ENCODE measurements at regions not wholly inside any gene's neighbourhood (a gene's known extent, or its start where the extent isn't known, plus 50 kb on each side); places are given as distances from the start of the nearest gene placed in this dataset.

DNA sequence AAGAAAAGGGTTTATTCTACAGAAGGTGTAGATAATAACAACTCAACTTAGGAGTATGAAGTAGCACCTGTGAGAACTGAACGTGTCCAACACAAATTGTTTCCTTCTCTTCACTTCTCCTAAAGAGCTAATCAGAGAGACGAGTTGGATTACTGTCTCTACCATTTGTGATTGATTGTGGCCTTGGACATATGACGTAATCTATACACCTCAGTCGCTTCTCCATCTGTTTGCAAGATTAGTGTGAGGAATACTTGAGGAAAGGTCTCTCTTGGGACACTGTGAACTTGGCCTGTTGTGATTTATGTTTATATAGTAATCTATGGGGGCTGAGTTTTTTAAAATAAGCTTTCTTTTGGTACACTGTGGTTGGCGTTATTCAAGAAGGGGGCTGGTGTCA lies 182.0 kb downstream of the ZNF330 start:
- DNase-seq: no peak

DNA sequence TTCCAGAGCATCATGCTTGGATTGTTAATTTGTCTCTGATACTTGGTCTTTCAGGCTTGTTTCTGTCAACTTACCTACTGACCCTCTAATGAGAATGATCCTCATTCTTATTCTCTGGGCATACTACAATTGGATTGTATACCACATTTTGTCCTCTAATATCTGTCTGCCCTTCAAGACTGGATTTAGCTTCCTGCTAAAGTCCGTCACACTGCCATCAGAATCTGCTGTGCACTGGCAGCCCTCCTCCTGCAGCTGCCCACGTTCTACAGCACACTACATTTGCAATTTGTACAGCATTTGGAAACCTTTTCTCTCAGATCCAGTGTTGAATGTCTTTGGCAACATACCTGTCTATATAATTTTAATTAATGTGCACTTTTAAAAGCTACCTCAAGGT lies 183.1 kb downstream of the ZNF330 start:
- DNase-seq: no peak

DNA sequence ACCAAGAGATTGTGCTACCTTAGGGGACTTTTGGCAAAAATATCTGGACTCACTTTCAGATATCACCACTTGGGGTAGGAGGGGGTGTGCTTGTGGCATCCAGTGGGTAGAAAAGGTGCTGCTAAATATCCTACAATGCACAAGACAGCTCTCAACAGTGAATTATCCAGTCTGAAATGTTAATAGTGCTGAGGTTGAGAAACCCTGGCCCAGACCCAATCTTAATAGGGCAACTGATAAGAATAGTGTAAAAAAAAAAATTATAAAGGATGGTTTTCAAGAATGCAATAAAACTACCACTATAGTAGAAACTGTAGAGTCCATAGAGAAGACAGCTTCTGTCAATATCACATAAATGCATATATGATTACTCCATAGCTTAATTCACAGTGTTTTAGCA lies 185.5 kb downstream of the ZNF330 start:
- DNase-seq: no peak

DNA sequence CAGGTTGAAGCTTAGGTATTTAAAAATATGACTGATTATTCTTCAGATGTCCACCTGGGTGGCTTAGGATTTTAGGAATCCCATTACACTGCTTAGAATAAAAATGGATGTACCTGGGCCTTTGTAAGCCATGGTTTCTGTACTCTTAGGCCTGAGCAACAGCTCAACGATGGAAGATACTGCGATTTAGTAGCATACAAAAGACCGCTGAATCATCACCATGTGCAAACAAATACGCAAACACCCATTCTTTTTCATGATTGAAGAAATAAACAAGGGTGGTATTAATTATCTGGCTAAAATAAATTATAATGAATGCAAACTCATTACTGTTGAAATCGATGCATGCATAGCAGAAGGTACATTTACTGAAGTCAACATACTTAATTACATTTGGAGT lies 188.9 kb downstream of the ZNF330 start:
- DNase-seq: no peak

DNA sequence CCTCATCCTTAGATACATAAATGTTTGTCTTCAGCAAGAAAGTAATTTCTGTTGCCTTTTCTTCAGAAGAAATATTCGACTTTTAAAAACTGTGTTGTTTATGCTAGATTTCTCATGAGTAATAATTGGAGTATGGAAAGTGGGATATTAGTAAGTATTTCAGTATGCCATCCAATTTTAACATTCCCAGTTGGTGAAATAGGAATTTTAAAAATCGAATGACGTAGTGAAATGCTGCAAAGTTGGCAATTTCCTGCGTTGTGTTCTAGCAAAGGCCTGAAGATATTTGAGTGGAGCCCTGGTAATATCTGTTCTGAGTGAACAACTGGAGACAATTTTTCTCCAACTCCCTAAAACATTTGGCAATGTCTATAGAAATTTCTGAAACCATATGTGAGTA lies 190.1 kb downstream of the ZNF330 start:
- no peak for DNase-seq

DNA sequence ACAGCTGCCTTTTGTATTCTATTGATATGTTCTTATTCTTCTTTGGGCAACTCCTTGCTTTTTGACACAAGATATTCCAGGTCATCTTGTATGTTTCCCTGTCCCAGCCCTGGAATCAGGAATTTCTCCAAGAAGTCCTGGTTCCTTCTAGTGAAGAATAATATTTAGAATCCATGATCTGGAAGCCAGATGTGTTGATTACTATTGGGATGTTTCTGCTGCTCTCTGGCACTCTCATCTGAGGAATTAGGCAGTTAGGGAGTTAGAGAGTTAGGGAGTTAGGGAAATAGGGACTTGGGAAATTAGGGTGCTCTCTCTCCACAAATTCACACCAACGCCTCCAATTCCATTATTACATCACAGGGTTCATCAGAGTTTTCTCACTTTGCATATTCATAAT lies 191.2 kb downstream of the ZNF330 start:
- DNase-seq: no peak

DNA sequence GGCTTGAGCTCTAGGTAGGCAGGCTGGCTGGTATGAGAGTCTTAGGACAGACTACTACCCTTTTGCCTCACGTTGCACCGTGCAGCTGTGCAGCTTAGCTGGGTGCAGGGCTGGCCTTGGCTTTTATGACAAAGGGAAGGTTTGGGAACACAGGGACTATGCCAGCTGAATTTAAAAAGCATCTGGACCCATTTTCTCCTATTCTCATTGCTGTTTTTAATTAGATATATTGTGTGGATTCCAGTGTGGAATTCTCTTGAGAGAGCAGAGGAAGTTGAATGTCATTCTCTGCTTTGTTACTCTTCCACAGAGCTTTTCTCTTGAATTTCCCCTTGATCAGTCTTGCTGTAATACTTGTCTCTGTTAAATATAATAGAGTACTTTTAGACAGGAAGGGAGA lies 192.7 kb downstream of the ZNF330 start:
- no peak for DNase-seq

DNA sequence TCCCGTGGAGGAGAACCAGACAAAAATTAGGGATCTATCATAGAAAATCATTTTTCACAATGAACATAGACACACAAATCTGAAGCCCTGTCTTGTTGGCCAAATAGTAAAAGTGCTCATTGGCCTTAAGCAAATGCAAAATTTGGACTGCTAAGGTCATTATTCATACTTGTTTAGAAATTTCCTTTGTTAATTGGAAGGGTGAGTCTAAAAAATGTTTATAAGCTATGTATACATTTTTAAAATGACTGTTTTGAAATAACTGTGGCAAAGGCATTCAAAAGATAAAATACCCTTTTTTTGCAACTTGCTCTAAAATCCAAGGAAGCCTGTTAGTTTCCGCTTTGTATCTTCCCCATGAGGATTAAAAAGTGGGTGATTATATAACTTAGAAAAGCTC lies 195.0 kb downstream of the ZNF330 start:
- no peak for DNase-seq

DNA sequence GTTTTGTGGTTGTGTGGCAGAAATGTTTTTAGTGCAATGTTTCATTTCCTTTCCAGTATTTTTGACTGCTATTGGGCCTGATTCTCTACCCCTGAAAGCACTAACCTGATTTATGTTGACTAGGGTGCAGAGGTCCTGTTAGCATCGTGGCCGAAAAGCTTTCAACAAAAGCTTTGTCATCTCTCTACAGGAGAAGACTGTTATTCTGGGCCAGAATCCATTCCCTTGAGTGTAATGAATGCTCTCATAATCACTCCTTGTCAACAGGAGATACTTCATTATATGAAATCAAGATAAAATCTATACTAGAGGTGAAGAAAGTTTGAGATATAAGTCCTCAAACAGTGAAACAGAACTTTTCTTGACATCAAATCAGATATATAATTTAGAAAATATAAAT lies 195.5 kb downstream of the ZNF330 start:
- DNase-seq: no peak

DNA sequence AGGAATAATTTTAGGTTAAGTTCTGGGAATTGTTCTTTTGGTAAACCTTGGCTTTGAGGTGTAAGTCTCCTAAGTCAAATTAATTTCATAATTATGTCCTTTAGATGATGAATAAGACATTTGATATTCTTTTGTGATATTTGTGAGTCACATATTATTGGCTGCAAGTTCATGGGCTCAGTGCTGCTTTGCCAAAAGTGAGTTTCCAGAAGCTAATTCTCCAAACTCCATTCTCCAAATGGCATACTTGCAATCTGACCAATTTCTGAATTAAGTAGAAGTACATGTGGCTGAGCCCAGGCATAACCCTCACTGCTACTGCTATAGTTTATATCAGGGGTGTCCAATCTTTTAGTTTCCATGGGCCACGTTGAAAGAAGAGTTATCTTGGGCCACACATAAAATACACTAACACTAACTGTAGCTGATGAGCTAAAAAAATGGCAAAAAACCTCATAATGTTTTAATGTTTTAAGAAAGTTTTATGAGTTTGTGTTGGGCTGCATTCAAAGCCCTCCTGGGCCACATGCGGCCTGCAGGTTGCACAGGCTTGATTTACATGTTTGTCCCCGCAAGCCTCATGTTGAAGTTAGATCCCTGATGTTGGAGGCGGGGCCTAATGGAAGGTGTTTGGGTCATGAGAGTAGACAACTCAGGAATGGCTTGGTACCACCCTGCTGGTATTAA lies 196.1 kb downstream of the ZNF330 start:
- DNase-seq: no peak

DNA sequence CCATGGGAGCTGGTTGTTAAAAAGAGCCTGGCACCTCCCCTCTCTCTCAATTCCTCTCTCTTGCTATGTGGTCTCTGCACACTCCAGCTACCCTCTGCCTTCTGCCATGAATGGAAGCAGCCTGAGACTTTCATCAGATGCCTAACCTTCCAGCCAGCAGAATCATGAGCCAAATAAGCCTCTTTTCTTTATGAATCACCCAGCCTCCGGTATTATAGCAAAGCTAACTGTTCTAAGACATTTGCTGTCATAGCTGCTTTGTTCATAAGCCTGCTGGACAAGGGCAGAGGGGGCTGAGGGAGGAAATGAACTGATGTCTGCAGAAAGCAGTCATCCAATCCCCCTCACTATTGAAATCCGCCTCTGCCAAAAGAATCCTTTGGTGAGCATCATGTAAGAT lies 196.7 kb downstream of the ZNF330 start:
- DNase-seq: no peak

DNA sequence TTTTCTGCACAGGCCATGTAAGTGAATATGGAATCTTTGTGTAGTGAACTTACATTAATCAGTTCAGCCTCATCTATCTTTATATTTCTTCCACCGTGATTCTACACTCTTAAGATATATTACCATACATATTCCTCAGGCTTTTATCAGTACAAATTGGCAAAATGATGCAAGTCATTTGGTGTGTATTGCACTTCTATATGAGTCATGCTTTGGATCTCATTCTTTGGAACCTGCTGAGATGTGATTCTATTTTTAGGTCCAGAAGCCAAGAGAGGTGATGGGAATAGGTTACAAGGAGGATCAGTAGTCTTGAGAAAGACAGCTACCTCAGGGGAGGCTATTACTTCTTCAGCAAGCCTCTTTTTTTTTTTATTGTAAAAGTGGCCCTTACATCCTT lies 204.4 kb downstream of the ZNF330 start:
- DNase-seq: no peak

DNA sequence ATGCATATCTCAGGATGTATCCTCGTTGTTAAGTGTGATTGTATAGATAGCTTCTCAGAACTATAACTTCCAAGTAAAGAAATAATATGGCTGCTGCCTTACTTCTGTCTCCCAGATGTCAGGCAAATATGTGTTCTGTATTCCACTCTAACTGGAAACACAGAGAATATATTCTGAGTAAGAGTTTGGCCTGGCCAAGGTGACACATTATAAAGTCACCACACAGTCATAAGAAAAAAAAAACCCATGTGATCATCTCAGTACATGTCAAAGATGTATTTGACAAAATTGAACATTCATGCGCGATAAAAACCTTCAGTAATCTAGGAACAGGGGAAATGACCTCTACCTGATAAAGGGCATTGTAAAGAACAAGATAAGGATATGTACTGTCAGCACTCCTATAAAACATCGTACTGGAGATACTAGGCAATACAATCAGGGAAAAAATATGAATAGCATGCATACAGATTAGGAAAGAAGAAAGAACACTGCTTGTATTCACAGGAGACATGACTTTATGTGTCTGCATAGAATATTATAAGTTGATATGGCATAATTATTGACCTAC lies 207.1 kb downstream of the ZNF330 start:
- no peak for DNase-seq

DNA sequence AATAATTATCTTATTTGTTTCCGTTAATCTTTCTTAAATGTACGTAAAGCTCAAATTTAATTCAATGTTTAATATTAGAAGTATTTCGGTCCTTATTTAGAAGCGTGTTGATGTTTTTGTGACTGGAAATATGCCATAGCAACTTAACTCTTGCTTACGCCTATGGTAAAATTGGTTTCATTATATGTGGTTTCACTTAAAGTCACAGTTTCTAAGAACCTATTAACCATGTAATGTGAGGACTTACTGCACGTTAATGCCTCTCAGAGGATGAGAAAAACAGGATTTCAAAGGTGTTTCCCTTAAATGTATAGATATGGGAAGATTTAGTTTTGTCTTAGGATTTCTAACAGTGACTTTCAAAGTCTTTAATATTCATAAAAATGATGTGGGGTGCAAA lies 206.4 kb upstream of the IL15 start:
- DNase-seq: no peak

DNA sequence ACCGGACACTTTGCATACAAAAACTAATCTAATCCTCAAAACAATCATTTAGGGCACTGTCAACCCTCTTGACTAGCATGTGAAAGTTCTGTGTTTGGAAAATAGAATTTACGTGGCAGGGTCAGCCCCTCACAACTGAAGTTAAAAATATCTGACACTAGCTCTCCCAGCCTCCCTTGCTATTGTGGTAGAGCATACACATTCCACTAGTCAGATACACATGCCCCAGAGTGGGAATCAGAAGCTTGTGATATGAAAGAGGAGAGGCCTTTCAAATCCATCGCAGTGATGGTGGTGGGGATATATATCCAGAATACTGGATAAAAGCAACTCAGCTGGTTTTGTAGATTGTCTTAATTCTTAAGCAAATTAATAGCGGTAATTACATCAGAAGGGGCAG lies 205.7 kb upstream of the IL15 start:
- DNase-seq: no peak

DNA sequence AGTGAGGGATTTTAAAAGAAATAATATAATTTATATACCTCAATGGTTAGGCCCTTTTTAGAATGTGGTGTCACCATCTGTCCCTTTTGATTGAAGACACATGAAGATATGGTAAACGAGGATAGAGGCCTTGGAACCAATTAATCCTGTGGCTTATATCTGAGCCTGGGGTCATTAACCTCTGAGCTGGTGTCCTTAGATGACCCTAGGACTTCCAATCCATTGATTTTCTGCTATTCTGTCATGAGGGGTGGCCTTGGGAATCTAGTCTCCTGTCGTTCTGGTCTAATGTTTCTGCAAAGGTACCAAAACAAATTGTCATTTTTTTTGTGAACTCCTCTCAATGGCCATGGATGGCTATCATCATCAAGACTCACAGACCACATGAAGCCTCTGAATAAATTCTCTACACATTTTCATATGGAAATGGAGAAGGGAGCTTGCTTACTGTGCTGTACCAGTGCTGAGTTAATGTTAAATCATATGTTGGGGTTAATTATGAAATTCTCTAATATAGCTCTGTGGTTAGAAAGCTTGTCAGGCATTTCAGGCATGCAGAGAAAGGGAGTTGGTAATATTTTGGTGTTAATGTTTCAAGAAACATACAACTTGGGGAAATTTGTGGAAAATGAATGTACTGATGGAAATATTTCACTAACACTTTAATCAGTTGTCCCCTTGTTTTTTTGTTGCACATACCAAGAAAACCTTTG lies 204.2 kb upstream of the IL15 start:
- DNase-seq: no peak

DNA sequence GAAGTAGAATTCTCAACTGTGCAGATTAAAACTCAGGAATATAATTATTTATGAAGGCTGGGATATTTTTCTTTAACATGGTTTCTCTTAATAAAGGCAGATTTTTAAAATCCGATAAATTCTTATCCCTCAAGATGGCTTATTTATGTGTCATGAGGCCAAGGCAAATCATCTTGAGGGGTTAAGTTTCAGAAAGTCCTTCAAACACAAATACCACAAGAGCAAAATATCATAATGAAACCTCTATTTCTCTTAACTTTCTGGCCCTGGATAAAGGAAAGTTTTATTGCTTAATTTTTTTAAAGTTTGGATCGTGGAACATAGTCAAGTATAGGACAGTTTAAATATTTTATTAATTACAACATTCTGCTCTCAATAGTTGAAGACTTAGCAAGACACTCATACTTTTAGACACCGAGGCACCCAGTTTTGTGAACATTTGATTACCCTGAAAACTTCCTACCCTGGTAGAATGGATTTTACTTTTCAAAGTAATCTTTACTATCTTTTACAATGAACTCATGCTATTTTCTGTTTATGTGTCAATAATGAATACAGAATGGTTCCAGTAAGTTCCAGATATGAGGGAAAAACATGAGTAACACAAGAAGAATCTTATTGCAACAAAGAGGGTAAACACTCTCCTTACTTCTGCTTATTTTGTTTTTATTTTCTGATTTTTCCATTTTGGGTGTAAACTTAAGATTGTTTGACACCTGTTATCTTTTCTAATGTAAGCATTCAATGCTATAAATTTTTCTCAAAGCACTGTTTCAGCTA lies 200.7 kb upstream of the IL15 start:
- no peak for DNase-seq

DNA sequence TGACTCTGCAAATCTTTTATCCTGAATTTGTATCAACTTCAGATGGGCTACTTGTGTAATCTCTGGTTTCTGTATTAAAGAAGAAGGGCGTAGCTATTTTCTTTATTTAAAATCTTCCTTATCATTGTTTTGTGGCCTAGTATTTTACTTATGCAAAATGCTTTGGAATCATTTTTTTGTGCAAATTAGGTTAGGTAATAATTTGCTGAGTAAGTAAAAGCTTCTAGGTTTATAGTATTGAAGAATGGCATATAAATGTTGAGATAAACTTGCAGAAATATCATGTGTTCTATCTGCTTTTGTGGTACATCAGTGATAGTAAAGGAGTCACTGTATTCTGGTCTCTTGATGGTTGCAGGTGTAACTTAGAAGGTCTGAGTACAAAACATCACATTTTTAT lies 197.2 kb upstream of the IL15 start:
- no peak for DNase-seq

DNA sequence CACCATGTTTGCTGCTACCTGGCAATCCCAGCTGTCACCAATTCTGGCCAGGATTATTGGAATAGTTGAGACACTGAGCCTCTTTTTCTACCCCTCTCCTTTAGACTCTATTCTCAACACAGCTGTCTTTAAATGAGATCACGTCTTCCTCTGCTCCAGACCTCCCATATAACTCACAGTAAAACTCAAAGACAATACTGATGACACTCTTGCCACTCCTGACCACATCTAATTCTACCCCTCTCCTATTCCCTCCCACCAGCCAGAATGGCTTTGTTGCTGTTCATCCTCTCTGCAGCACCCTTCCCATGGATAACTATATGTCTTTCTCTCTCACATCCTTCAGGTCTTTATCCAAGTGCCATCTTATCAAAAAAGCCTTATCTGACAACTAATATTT lies 188.6 kb upstream of the IL15 start:
- no peak for DNase-seq

DNA sequence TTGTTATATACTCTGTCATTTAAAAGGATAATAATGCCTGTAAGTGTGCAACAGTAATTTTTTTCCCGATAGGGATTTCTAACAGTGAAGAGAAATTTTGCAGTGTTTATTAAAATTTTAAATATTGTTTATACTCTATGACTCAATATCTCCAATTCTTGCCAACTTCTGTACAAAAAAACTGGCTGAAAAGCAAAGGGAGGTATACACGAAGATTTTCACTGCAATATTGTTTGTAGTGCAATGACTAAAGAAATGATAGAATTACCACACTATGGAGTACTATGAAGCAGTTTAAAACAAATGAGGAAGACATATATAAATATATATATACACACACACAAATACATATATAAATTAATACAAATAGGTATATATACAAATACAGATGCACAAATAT lies 187.9 kb upstream of the IL15 start:
- no peak for DNase-seq

DNA sequence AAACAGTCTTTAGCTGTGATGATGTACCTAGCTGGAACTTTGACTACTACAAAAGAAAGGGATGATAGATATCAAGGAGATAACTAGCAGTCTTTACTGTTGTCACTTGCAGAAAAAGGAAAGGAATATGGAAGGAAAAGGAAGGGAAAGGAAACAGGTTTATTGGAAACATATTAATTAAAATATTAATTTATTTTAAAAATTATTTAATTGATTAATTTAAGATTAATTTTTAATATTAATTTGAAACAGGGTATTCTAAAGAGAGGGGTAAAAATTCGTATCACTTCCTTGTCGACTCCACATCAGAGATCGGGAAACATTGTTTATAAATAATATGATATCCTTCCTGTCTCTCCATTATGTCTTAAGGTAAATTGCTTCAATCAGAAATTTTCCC lies 186.5 kb upstream of the IL15 start:
- DNase-seq: no peak

DNA sequence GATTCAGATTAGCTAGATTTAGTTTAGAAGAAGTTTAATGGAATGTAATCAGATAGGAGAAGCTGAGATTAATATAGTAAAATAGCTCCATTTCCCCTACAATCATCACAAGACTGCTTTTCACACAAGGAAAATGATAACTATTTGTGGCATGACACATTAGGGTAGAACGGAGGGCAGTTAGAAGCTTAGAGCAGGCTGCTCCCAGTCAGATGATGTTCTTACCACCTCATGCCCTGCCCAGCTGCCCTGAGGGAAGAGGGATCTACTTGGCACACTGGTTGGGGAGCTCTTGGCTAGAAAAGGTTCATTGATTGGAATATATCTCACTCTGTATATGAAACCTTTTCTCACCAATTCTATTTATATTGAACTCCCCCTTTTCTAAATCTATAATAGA lies 180.7 kb upstream of the IL15 start:
- no peak for DNase-seq
